ENCODE measurements at regions not wholly inside any gene's neighbourhood (a gene's known extent, or its start where the extent isn't known, plus 50 kb on each side); places are given as distances from the start of the nearest gene placed in this dataset.

DNA sequence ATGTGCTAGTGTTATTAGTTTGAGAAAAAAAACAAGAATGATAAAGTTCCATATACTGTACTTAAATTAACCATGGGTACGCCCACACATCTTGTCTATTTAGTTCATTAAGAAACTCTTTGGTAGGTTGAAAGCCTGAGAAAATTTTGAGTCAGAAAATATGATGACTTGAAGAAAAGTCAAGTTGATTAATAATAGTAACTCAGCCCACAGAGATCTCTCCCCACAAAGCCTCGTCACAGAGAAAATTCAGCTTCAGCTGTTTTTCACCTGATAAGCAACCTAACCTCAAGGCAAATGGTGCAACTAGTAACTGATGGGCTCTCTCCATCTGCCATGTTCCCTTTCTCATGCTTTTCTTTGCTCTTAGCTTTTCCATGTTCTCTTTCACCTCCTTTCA is 1021.6 kb downstream of the GATA3 start:
- TF ChIP-seq CTCF (IDR thresholded peaks at IDR 0.05) (no peak), RFX5 (IDR thresholded peaks at IDR 0.05) (no peak), GATA3 (IDR thresholded peaks at IDR 0.05; ENCODE audit: borderline replicate concordance) (no peak), JUNB (IDR thresholded peaks at IDR 0.05) (no peak), USF2 (IDR thresholded peaks at IDR 0.05) (no peak), REST (IDR thresholded peaks at IDR 0.05) (no peak), EP300 (IDR thresholded peaks at IDR 0.05) (no peak)
